ENCODE measurements at regions not wholly inside any gene's neighbourhood (a gene's known extent, or its start where the extent isn't known, plus 50 kb on each side); places are given as distances from the start of the nearest gene placed in this dataset.

DNA sequence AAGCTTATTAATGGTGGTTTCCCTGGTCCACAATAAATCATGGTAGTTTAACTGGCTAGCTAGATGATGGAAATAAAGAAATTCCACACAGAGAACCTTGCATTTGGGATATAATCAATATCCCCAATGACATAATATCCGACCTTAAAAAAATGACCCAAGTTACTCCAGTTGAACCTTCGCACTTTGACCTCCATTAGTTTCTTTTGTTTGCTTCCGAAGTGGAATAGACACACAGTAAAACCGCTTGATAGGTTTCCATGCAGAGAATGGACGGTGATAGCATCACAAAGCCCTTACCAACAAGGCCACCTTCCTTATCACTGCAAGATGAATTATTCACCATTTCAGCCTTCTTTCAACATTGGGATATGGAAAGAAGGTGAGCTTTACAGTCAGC is 1966.1 kb upstream of the CELF4 start:
- TF ChIP-seq, protein P1, sequence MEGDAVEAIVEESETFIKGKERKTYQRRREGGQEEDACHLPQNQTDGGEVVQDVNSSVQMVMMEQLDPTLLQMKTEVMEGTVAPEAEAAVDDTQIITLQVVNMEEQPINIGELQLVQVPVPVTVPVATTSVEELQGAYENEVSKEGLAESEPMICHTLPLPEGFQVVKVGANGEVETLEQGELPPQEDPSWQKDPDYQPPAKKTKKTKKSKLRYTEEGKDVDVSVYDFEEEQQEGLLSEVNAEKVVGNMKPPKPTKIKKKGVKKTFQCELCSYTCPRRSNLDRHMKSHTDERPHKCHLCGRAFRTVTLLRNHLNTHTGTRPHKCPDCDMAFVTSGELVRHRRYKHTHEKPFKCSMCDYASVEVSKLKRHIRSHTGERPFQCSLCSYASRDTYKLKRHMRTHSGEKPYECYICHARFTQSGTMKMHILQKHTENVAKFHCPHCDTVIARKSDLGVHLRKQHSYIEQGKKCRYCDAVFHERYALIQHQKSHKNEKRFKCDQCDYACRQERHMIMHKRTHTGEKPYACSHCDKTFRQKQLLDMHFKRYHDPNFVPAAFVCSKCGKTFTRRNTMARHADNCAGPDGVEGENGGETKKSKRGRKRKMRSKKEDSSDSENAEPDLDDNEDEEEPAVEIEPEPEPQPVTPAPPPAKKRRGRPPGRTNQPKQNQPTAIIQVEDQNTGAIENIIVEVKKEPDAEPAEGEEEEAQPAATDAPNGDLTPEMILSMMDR (conservative IDR thresholded peaks at IDR 0.05; ENCODE audit: low read length), result no peak
- no peak for TF ChIP-seq EZH2phosphoT487 (IDR thresholded peaks at IDR 0.05; ENCODE audit: borderline replicate concordance, low read depth, low read length)
